ENCODE measurements at regions not wholly inside any gene's neighbourhood (a gene's known extent, or its start where the extent isn't known, plus 50 kb on each side); places are given as distances from the start of the nearest gene placed in this dataset.

- no peak overlapping the region for H2AFZ ChIP-seq (replicated peaks; ENCODE audit: low read length, poor library complexity)
- POLR2A ChIA-PET (ENCODE audit: unreplicated experiment), result no interaction called here
- no peaks in the 10 kb centered on the region for H3K4me1 ChIP-seq (ENCODE audit: control insufficient read depth, insufficient read depth, low read length)
- H3K23ac ChIP-seq (ENCODE audit: low read depth, low read length), result no peak overlapping the region
- H3K27me3 ChIP-seq (ENCODE audit: control insufficient read depth, insufficient read depth, low read length), result no peaks in the 10 kb centered on the region
- no peak overlapping the region for H3K4ac ChIP-seq (ENCODE audit: low read depth, low read length)
- no peak overlapping the region for H4K8ac ChIP-seq (ENCODE audit: low read depth in 2 of 2, low read length in 2 of 2)
- no peak overlapping the region for H2AK9ac ChIP-seq (replicated peaks; ENCODE audit: low read depth, low read length, poor library complexity)
- intact Hi-C loops (cut with micrococcal nuclease) (no loop called here), dilution Hi-C loops (cut with HindIII; ENCODE audit: low sequenced_read_pairs, unreplicated experiment) (no loop called here), in situ Hi-C loops (cut with MboI; ENCODE audit: low sequenced_read_pairs) (no loop called here)
- H3K36me3 ChIP-seq (ENCODE audit: control insufficient read depth, insufficient read depth, low read length), result no peaks in the 10 kb centered on the region
- H4K20me1 ChIP-seq (ENCODE audit: insufficient read depth, low read length), result no peaks in the 10 kb centered on the region
- no peak overlapping the region for H3K18ac ChIP-seq (ENCODE audit: low read depth, low read length)
- no peak overlapping the region for H2AK5ac ChIP-seq (ENCODE audit: low read depth, low read length)
- no peak overlapping the region for H3K9ac ChIP-seq (ENCODE audit: low read depth, low read length)
- H3K56ac ChIP-seq (ENCODE audit: extremely low read depth, insufficient read depth, low read length), result no peak overlapping the region
- ATAC-seq (ENCODE audit: low read depth) (no peak), DNase-seq (no peak)
- no peak overlapping the region for H2BK120ac ChIP-seq (ENCODE audit: low read depth, low read length)
- H3K27ac ChIP-seq (ENCODE audit: insufficient read depth, low read length), result no peak overlapping the region
- no peak overlapping the region for H2BK20ac ChIP-seq (ENCODE audit: low read depth, low read length)
- TF ChIP-seq MAZ (IDR thresholded peaks at IDR 0.05; ENCODE audit: borderline replicate concordance, low read depth, low read length) (no peak), POLR2A (IDR thresholded peaks at IDR 0.05; ENCODE audit: low read depth, low read length) (no peak), RFX5 (IDR thresholded peaks at IDR 0.05; ENCODE audit: low read depth, low read length) (no peak), NFE2L2 (IDR thresholded peaks at IDR 0.05; ENCODE audit: low read depth, low read length) (no peak), MAFK (IDR thresholded peaks at IDR 0.05; ENCODE audit: low read depth, low read length) (no peak), RAD21 (IDR thresholded peaks at IDR 0.05; ENCODE audit: low read length) (no peak), SMC3 (IDR thresholded peaks at IDR 0.05; ENCODE audit: low read depth, low read length) (no peak), CEBPB (IDR thresholded peaks at IDR 0.05; ENCODE audit: low read depth, low read length) (no peak), CHD1 (IDR thresholded peaks at IDR 0.05; ENCODE audit: low read depth, low read length) (no peak), ELK1 (IDR thresholded peaks at IDR 0.05; ENCODE audit: borderline replicate concordance, low read depth, low read length) (no peak), MXI1 (IDR thresholded peaks at IDR 0.05; ENCODE audit: borderline replicate concordance, low read depth, low read length) (no peak), FOS (IDR thresholded peaks at IDR 0.05; ENCODE audit: low read depth, low read length) (no peak), BHLHE40 (IDR thresholded peaks at IDR 0.05; ENCODE audit: low read depth, low read length) (no peak), RCOR1 (IDR thresholded peaks at IDR 0.05; ENCODE audit: insufficient replicate concordance, low read length) (no peak)
- TF ChIP-seq, protein P1, sequence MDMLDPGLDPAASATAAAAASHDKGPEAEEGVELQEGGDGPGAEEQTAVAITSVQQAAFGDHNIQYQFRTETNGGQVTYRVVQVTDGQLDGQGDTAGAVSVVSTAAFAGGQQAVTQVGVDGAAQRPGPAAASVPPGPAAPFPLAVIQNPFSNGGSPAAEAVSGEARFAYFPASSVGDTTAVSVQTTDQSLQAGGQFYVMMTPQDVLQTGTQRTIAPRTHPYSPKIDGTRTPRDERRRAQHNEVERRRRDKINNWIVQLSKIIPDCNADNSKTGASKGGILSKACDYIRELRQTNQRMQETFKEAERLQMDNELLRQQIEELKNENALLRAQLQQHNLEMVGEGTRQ (IDR thresholded peaks at IDR 0.05; ENCODE audit: low read depth, low read length), result no peak
- TF ChIP-seq, protein P2, sequence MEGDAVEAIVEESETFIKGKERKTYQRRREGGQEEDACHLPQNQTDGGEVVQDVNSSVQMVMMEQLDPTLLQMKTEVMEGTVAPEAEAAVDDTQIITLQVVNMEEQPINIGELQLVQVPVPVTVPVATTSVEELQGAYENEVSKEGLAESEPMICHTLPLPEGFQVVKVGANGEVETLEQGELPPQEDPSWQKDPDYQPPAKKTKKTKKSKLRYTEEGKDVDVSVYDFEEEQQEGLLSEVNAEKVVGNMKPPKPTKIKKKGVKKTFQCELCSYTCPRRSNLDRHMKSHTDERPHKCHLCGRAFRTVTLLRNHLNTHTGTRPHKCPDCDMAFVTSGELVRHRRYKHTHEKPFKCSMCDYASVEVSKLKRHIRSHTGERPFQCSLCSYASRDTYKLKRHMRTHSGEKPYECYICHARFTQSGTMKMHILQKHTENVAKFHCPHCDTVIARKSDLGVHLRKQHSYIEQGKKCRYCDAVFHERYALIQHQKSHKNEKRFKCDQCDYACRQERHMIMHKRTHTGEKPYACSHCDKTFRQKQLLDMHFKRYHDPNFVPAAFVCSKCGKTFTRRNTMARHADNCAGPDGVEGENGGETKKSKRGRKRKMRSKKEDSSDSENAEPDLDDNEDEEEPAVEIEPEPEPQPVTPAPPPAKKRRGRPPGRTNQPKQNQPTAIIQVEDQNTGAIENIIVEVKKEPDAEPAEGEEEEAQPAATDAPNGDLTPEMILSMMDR (conservative IDR thresholded peaks at IDR 0.05; ENCODE audit: low read depth, low read length), result no peak
- no TSS peak for BruUV-seq (replicated peaks)
- H2BK5ac ChIP-seq (ENCODE audit: low read depth, low read length, poor library complexity, severe bottlenecking), result no peak overlapping the region
- no peaks in the 10 kb centered on the region for H3K79me1 ChIP-seq (ENCODE audit: low read depth in 1 of 2, low read length in 2 of 2)
- no peak overlapping the region for H3K4me2 ChIP-seq (ENCODE audit: low read depth, low read length)
- CTCF ChIA-PET, result interaction anchor here (0.7 kb wide), 1 partner anchor 424 kb away, joined by 6 read pairs; no protein-coding TSS in a partner anchor
- H3K14ac ChIP-seq (replicated peaks; ENCODE audit: low read depth, low read length), result no peak overlapping the region
- H2BK15ac ChIP-seq (ENCODE audit: low read depth, low read length), result no peak overlapping the region
- H3K9me3 ChIP-seq (ENCODE audit: control insufficient read depth, insufficient read depth, low read length), result no peaks in the 10 kb centered on the region
- WGBS, 2 experiments (ENCODE audit: extremely low coverage in 2 of 2, insufficient read length in 1 of 2), result 20% methylated on average over 1 of the region's 6 CpGs; no CpG with 5 or more reads in 1 of the 2 experiments
- no peak overlapping the region for H4K91ac ChIP-seq (ENCODE audit: insufficient read depth, low read depth, low read length)
- no peak overlapping the region for H4K5ac ChIP-seq (ENCODE audit: low read depth, low read length)
- H3K4me3 ChIP-seq (ENCODE audit: insufficient read depth, low read depth, low read length), result no peak overlapping the region
- H3K9me1 ChIP-seq (ENCODE audit: insufficient read depth, low read length), result no peaks in the 10 kb centered on the region
Observed at GRCh38 chr20:7516621-7517111, 423.6 kb downstream of the HAO1 start.
